Mesothelial cell of epicardium (in vitro differentiated cells): ENCODE measurements at regions not wholly inside any gene's neighbourhood (a gene's known extent, or its start where the extent isn't known, plus 50 kb on each side); places are given as distances from the start of the nearest gene placed in this dataset.

Experiments used
- DNase-seq, 2 experiments: peaks; one replicate each; pipeline ENCODE4 v3.0.0; 2021; ENCODE audit warnings: low spot score in 2 of 2; ENCODE audit not compliant: unreplicated experiment in 2 of 2
- H3K27ac Mint-ChIP-seq: 2 replicates; pipeline ENCODE4 v1.8.0; 2021; ENCODE audit warnings: mixed read lengths
- H3K27me3 Mint-ChIP-seq: 2 replicates; pipeline ENCODE4 v1.8.0; 2021; ENCODE audit warnings: low read depth, mixed read lengths
- H3K36me3 Mint-ChIP-seq: 2 replicates; pipeline ENCODE4 v1.8.0; 2021; ENCODE audit warnings: mixed read lengths
- H3K4me1 Mint-ChIP-seq: 2 replicates; pipeline ENCODE4 v1.8.0; 2021; ENCODE audit warnings: mixed read lengths
- H3K4me3 Mint-ChIP-seq: 2 replicates; pipeline ENCODE4 v1.8.0; 2021; ENCODE audit warnings: mild to moderate bottlenecking, moderate library complexity, mixed read lengths
- H3K9me3 Mint-ChIP-seq: 2 replicates; pipeline ENCODE4 v1.8.0; 2021; ENCODE audit warnings: mixed read lengths
- CTCF ChIP-seq: fragments of 200-600 bp; sonication (generic); IDR thresholded peaks from one replicate; pipeline ENCODE4 v1.5.0; 2021; ENCODE audit warnings: antibody characterized with exemption; ENCODE audit not compliant: unreplicated experiment

- TF ChIP-seq CTCF: no peak
- no peak overlapping the region for H3K4me3 Mint-ChIP-seq
- no peaks in the 10 kb centered on the region for H3K36me3 Mint-ChIP-seq
- no peak for DNase-seq
- no peaks in the 10 kb centered on the region for H3K4me1 Mint-ChIP-seq
- H3K9me3 Mint-ChIP-seq: no peaks in the 10 kb centered on the region
- H3K27ac Mint-ChIP-seq: no peak overlapping the region
- H3K27me3 Mint-ChIP-seq: peaks cover 30% of the 10 kb centered on the region
Measured at GRCh38 chr16:52649870-52650269, 102.9 kb upstream of the TOX3 start.

GRCh38 chr16:52647588-52647987, 100.6 kb upstream of the TOX3 start:
- Mint-ChIP-seq H3K27ac (no peak overlapping the region), H3K4me1 (no peaks in the 10 kb centered on the region), H3K4me3 (no peak overlapping the region), H3K36me3 (no peaks in the 10 kb centered on the region), H3K9me3 (no peaks in the 10 kb centered on the region), H3K27me3 (peaks cover 29% of the 10 kb centered on the region)
- no peak for TF ChIP-seq CTCF
- no peak for DNase-seq

GRCh38 chr16:52643006-52643405, 96.1 kb upstream of the TOX3 start:
- no peaks in the 10 kb centered on the region for H3K9me3 Mint-ChIP-seq
- no peak for TF ChIP-seq CTCF
- no peaks in the 10 kb centered on the region for H3K36me3 Mint-ChIP-seq
- H3K27me3 Mint-ChIP-seq: peaks cover 32% of the 10 kb centered on the region
- H3K4me1 Mint-ChIP-seq: no peaks in the 10 kb centered on the region
- H3K4me3 Mint-ChIP-seq: no peak overlapping the region
- no peak for DNase-seq
- H3K27ac Mint-ChIP-seq: no peak overlapping the region

- no peaks in the 10 kb centered on the region for H3K4me1 Mint-ChIP-seq
- no peaks in the 10 kb centered on the region for H3K36me3 Mint-ChIP-seq
- H3K9me3 Mint-ChIP-seq: peaks cover 23% of the 10 kb centered on the region
- no peak for TF ChIP-seq CTCF
- H3K27me3 Mint-ChIP-seq: peaks cover 6% of the 10 kb centered on the region
- no peak overlapping the region for H3K27ac Mint-ChIP-seq
- H3K4me3 Mint-ChIP-seq: no peak overlapping the region
- no peak for DNase-seq
Measured at GRCh38 chr16:52634528-52634927, 87.6 kb upstream of the TOX3 start.

GRCh38 chr16:52634104-52634503, 87.2 kb upstream of the TOX3 start:
- H3K36me3 Mint-ChIP-seq: no peaks in the 10 kb centered on the region
- H3K27ac Mint-ChIP-seq: no peak overlapping the region
- no peak for TF ChIP-seq CTCF
- no peak for DNase-seq
- no peak overlapping the region for H3K4me3 Mint-ChIP-seq
- H3K9me3 Mint-ChIP-seq: peaks cover 23% of the 10 kb centered on the region
- no peaks in the 10 kb centered on the region for H3K4me1 Mint-ChIP-seq
- H3K27me3 Mint-ChIP-seq: peaks cover 7% of the 10 kb centered on the region

- H3K36me3 Mint-ChIP-seq: no peaks in the 10 kb centered on the region
- H3K4me3 Mint-ChIP-seq: no peak overlapping the region
- H3K27ac Mint-ChIP-seq: no peak overlapping the region
- DNase-seq: no peak
- H3K27me3 Mint-ChIP-seq: peaks cover 10% of the 10 kb centered on the region
- no peak for TF ChIP-seq CTCF
- no peaks in the 10 kb centered on the region for H3K4me1 Mint-ChIP-seq
- H3K9me3 Mint-ChIP-seq: peaks cover 23% of the 10 kb centered on the region
Measured at GRCh38 chr16:52633230-52633629, 86.3 kb upstream of the TOX3 start.
